ENCODE measurements at regions not wholly inside any gene's neighbourhood (a gene's known extent, or its start where the extent isn't known, plus 50 kb on each side); places are given as distances from the start of the nearest gene placed in this dataset.
"Not testable (repeated sequence)": the region's sequence is repeated elsewhere in the genome, so short reads cannot be mapped to it uniquely, and the experiment has no call there.

DNA sequence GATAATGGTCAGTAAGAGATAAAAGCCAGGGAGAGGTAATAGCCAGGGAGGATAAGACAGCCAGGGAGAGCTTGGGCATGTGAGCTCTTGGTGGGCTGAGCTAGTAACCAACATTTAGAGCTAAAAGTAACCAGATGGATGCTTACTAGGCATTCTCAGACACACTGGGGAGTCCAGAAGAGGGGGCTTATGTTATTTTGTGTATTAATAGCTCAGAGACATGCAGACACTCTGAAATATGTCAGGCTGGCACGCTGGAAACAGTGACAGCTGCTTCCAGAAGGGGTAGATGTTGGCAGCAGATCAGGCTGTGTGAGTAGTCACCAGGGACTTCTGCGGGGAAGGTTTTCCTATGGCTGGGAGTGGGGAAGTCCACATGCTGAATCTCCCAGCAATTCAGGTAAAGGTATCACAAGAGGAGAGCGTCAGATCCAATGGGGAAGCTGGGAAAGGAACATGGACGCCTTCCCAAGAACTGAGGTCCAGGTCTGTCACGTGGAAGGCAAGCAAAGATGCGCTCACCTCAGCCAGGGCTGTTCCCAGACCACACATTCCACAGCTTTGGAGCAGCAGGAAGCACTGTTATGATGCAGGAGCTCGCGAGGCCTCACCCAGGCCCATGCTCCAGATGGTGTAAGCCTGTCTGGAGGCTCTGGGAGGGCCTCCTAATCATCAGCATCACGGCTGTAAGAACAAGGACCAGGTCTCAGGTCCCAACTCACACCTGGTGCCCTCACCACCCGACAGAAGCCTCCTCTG lies 196.0 kb downstream of the ATP6V0E2 start:
- H3K36me3 ChIP-seq (ENCODE audit: low read depth, low read length); H4K20me1 ChIP-seq (ENCODE audit: low read length); ATAC-seq; H3K9me2 ChIP-seq (replicated peaks; ENCODE audit: low read length); H3K27me3 ChIP-seq (ENCODE audit: low read length); BruUV-seq (replicated peaks); H3F3A ChIP-seq (ENCODE audit: low read length, unreplicated experiment); H3K79me2 ChIP-seq (ENCODE audit: low read length); H3K4me1 ChIP-seq (ENCODE audit: insufficient read depth, low read length); H3K27ac ChIP-seq (ENCODE audit: low read length); H2AFZ ChIP-seq (ENCODE audit: low read length); H3K9me3 ChIP-seq (ENCODE audit: low read length); H3K9ac ChIP-seq (ENCODE audit: low read length); H3K4me2 ChIP-seq (ENCODE audit: low read length); POLR2A ChIA-PET (ENCODE audit: unreplicated experiment); H3K4me3 ChIP-seq (ENCODE audit: low read length); intact Hi-C loops (cut with micrococcal nuclease); CTCF ChIA-PET; DNase-seq: not testable (repeated sequence)

DNA sequence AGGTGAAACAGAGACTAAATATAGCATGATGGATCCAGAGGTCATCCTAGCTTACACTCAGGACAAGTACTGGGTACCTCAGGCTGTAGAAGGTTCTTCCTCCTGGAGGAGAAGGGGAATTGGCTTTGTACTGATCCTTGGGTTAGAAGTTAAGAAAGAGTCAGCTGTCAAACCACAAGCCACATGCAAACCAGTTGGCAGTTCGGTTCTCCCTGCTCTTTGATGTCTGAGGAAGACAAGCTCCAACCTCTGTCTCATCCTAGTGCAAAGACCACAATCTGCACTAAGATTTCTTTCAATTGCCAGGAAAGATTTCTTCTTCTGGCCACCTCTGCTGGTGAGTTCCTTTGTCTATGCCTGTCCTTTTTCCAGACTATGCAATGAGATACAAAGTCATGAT lies 203.8 kb downstream of the ATP6V0E2 start:
- BruUV-seq (replicated peaks); ATAC-seq; H3K36me3 ChIP-seq (ENCODE audit: low read depth, low read length); DNase-seq; H3K9me2 ChIP-seq (replicated peaks; ENCODE audit: low read length); H4K20me1 ChIP-seq (ENCODE audit: low read length); intact Hi-C loops (cut with micrococcal nuclease); H3K4me3 ChIP-seq (ENCODE audit: low read length); H3K9ac ChIP-seq (ENCODE audit: low read length); H3K27me3 ChIP-seq (ENCODE audit: low read length); H3F3A ChIP-seq (ENCODE audit: low read length, unreplicated experiment); H3K4me1 ChIP-seq (ENCODE audit: insufficient read depth, low read length); POLR2A ChIA-PET (ENCODE audit: unreplicated experiment); H2AFZ ChIP-seq (ENCODE audit: low read length); CTCF ChIA-PET; H3K27ac ChIP-seq (ENCODE audit: low read length); H3K79me2 ChIP-seq (ENCODE audit: low read length); H3K4me2 ChIP-seq (ENCODE audit: low read length); H3K9me3 ChIP-seq (ENCODE audit: low read length): not testable (repeated sequence)

DNA sequence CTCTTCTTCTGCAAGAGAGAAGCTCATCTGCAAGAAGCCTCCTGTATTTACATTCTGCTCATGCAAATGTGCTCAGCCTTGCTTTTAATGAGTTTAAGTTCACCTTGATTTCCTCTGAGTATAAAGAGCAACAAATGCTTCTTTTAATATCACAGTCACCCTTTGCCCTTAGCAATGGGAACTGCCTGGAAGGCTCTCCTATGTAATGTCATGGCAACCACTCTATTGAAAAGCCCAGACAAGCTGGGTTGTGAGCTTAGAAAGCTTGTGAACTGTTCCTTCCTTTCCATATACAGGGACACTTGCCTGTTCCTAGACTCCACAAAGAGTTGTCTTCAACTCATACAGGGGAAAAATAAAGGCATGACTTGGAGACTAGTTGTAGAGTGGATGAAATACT lies 208.1 kb downstream of the ATP6V0E2 start:
- H3K9me2 ChIP-seq (replicated peaks; ENCODE audit: low read length); DNase-seq; CTCF ChIA-PET; H3K27me3 ChIP-seq (ENCODE audit: low read length); H4K20me1 ChIP-seq (ENCODE audit: low read length); H3K79me2 ChIP-seq (ENCODE audit: low read length); H3F3A ChIP-seq (ENCODE audit: low read length, unreplicated experiment); H3K9me3 ChIP-seq (ENCODE audit: low read length); H2AFZ ChIP-seq (ENCODE audit: low read length); H3K36me3 ChIP-seq (ENCODE audit: low read depth, low read length); H3K27ac ChIP-seq (ENCODE audit: low read length); POLR2A ChIA-PET (ENCODE audit: unreplicated experiment); H3K4me3 ChIP-seq (ENCODE audit: low read length); H3K4me2 ChIP-seq (ENCODE audit: low read length); intact Hi-C loops (cut with micrococcal nuclease); ATAC-seq; H3K9ac ChIP-seq (ENCODE audit: low read length); H3K4me1 ChIP-seq (ENCODE audit: insufficient read depth, low read length); BruUV-seq (replicated peaks): not testable (repeated sequence)

DNA sequence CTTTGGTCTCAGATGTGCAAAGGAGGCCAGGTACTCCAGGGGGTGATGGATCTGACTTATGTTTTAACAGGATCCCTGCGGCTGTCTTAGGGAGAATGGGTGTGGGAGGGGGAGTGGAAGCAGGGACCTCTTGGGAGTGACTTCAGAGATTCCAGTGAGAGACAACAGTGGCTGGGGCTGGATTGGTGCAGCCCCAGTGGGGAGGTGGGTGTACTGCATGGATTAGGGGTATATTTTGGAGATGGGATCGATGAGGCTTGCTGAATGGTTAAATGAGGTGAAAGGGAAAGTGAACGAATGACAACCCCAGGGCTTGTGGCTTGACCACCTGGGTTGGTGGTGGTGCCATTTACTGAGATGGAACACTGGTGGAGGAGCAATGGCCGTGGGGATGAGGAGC lies 211.0 kb downstream of the ATP6V0E2 start:
- H3K4me1 ChIP-seq (ENCODE audit: insufficient read depth, low read length); H3K79me2 ChIP-seq (ENCODE audit: low read length); H3K27ac ChIP-seq (ENCODE audit: low read length); H3K4me2 ChIP-seq (ENCODE audit: low read length); DNase-seq; H3K4me3 ChIP-seq (ENCODE audit: low read length); POLR2A ChIA-PET (ENCODE audit: unreplicated experiment); intact Hi-C loops (cut with micrococcal nuclease); H3K9ac ChIP-seq (ENCODE audit: low read length); H4K20me1 ChIP-seq (ENCODE audit: low read length); H2AFZ ChIP-seq (ENCODE audit: low read length); H3K9me3 ChIP-seq (ENCODE audit: low read length); H3K9me2 ChIP-seq (replicated peaks; ENCODE audit: low read length); H3F3A ChIP-seq (ENCODE audit: low read length, unreplicated experiment); ATAC-seq; H3K36me3 ChIP-seq (ENCODE audit: low read depth, low read length); CTCF ChIA-PET; BruUV-seq (replicated peaks); H3K27me3 ChIP-seq (ENCODE audit: low read length): not testable (repeated sequence)

DNA sequence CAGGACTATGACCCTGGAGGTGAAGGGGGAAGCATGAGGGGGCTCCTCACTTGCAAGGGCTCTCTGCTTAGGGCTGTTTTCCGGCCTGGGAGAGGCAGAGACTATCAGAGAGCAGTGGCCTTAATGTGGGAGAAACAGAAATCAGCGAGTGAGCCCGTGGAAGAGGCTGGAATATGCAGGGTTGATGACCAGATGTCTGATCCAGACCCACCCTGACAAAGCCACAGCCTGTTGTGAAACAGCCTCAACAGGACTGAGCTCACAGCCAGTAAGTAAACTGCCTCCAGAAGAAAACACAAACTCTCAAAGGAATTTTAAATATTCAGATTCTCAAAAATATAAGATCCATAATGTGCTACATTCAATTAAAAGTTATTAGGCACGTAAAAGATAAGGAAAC lies 213.7 kb downstream of the ATP6V0E2 start:
- H3K27ac ChIP-seq (ENCODE audit: low read length); H3K4me3 ChIP-seq (ENCODE audit: low read length); H3K36me3 ChIP-seq (ENCODE audit: low read depth, low read length); H3F3A ChIP-seq (ENCODE audit: low read length, unreplicated experiment); H3K27me3 ChIP-seq (ENCODE audit: low read length); H3K9me3 ChIP-seq (ENCODE audit: low read length); intact Hi-C loops (cut with micrococcal nuclease); H3K9ac ChIP-seq (ENCODE audit: low read length); H4K20me1 ChIP-seq (ENCODE audit: low read length); BruUV-seq (replicated peaks); H3K9me2 ChIP-seq (replicated peaks; ENCODE audit: low read length); H3K4me1 ChIP-seq (ENCODE audit: insufficient read depth, low read length); POLR2A ChIA-PET (ENCODE audit: unreplicated experiment); ATAC-seq; H3K79me2 ChIP-seq (ENCODE audit: low read length); H3K4me2 ChIP-seq (ENCODE audit: low read length); CTCF ChIA-PET; H2AFZ ChIP-seq (ENCODE audit: low read length); DNase-seq: not testable (repeated sequence)

DNA sequence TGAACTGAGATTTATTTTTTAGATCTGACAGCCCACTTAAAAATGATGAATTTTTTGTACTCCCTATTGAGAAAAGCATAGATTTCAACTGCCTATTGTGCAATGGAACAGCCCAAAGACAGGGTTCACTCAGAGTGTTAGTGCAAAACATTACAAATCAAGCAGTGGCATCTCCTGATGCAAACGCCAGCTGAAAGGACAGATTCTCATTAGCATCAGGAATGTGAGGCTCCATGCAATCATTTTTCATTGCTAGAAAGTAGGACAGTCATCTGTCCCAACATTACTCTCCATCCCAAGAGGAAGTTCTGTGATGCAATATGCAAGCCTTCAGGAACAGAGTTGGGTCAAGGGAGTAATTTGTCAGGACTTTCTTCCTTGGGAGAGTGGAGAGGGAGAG lies 215.4 kb downstream of the ATP6V0E2 start:
- intact Hi-C loops (cut with micrococcal nuclease); H3K4me3 ChIP-seq (ENCODE audit: low read length); CTCF ChIA-PET; H3K4me2 ChIP-seq (ENCODE audit: low read length); H3K9ac ChIP-seq (ENCODE audit: low read length); H3K9me3 ChIP-seq (ENCODE audit: low read length); POLR2A ChIA-PET (ENCODE audit: unreplicated experiment); H3K9me2 ChIP-seq (replicated peaks; ENCODE audit: low read length); DNase-seq; H3K27ac ChIP-seq (ENCODE audit: low read length); H3F3A ChIP-seq (ENCODE audit: low read length, unreplicated experiment); H3K36me3 ChIP-seq (ENCODE audit: low read depth, low read length); ATAC-seq; H2AFZ ChIP-seq (ENCODE audit: low read length); H3K27me3 ChIP-seq (ENCODE audit: low read length); H4K20me1 ChIP-seq (ENCODE audit: low read length); H3K79me2 ChIP-seq (ENCODE audit: low read length); H3K4me1 ChIP-seq (ENCODE audit: insufficient read depth, low read length); BruUV-seq (replicated peaks): not testable (repeated sequence)

DNA sequence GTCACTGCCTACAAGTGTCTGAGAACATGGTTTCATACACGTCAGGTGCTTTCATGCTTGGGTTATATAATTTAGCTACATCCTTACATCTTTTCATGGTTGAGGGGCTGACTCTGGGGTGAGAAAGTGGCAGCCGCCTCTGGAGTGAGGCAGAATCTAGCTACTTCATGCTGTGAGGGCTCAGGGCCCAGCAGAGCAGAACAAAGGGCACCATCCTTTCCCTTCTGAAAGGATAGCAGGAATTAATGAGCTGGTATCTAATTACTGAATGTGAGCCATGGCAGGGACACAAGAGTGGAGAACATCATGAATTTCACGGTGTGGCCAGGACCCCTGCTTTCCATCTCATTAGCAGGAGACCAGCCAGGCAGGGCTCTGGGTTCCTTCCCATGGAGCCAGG lies 217.0 kb downstream of the ATP6V0E2 start:
- H3K4me1 ChIP-seq (ENCODE audit: insufficient read depth, low read length); H3K27me3 ChIP-seq (ENCODE audit: low read length); POLR2A ChIA-PET (ENCODE audit: unreplicated experiment); H3K9me3 ChIP-seq (ENCODE audit: low read length); DNase-seq; CTCF ChIA-PET; H3F3A ChIP-seq (ENCODE audit: low read length, unreplicated experiment); H3K9me2 ChIP-seq (replicated peaks; ENCODE audit: low read length); H3K9ac ChIP-seq (ENCODE audit: low read length); H3K36me3 ChIP-seq (ENCODE audit: low read depth, low read length); H2AFZ ChIP-seq (ENCODE audit: low read length); H3K4me2 ChIP-seq (ENCODE audit: low read length); H3K27ac ChIP-seq (ENCODE audit: low read length); H3K4me3 ChIP-seq (ENCODE audit: low read length); H3K79me2 ChIP-seq (ENCODE audit: low read length); H4K20me1 ChIP-seq (ENCODE audit: low read length); intact Hi-C loops (cut with micrococcal nuclease); ATAC-seq; BruUV-seq (replicated peaks): not testable (repeated sequence)

Measured in PC-3 (cell line).